Activated T-cell treated with anti-CD3 and anti-CD28 coated beads for 48 hours (primary cell): ENCODE measurements at regions not wholly inside any gene's neighbourhood (a gene's known extent, or its start where the extent isn't known, plus 50 kb on each side); places are given as distances from the start of the nearest gene placed in this dataset.

ENCODE experiments used
- DNase-seq: peaks from one replicate; pipeline ENCODE4 v3.0.0-alpha.2; 2020; ENCODE audit warnings: low read depth

GRCh38 chr4:26020083-26020668, 106.2 kb downstream of the SMIM20 start:
- no peak for DNase-seq

- DNase-seq, result no peak
Measured at GRCh38 chr4:26020881-26021280, 106.9 kb downstream of the SMIM20 start.

- no peak for DNase-seq
Measured at GRCh38 chr4:26021417-26022345, 107.7 kb downstream of the SMIM20 start.

DNA sequence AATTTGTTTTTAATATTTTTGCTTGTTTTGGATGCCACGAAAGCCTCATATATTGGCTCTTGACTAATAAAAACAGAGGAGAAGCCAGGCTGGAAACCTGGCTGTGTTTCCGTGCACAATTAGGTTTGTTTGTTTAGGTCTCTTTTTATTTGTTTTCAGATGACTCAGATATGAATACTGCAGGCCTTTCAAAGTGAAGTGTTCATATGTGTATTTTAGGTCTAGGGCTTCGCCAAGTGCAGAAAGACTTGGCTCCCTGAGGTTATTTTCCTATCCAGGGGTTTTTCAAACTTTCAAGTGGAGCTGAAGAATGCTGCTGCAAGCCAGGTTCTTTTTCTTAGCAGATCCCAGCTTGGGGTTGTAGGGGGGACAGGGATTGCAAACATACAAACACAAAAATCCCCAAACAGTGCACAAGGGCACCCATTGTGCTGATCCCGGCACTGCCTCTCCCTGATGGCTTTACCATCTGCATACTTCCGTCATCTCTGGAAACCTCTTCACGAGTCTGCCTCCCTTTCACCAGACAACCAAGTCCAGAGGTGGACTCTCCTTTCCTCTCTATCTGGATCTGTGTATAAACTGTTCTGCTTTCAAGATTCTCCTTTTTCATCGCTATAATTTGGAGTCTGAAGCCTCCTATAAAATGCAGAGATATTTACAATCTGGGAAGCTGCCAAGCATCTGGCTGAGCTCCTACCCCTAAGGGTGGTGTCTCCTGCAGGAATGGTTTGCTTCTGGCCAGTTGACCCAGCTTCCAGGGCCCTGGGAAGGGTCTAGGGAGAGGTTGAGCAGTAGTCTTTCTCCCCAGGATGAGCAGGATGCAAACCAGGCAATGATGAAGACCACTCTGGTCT, 108.6 kb downstream of the SMIM20 start:
- no peak for DNase-seq

- no peak for DNase-seq
Measured at GRCh38 chr4:26023203-26023972, 109.4 kb downstream of the SMIM20 start.

DNA sequence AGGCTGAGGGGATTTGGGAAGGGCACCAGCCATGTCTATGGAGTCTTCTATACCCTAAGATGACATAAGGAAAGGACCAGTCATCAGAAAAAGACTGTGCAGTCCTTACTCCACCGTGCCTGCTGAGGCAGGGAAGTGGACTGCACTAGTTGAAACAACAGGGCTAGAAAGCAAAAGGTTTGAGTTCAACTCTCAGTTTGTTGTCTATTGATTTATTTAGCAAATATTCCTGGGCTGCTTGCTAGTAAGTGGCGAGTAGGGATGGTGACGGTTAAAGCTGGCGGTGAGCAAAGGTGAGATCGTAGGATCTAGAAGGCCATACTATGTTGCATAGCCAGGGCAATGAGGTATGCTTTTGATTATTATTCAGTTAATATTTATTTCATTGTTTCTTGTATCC, 110.1 kb downstream of the SMIM20 start:
- no peak for DNase-seq

GRCh38 chr4:26028133-26028792, 114.2 kb downstream of the SMIM20 start:
- no peak for DNase-seq

GRCh38 chr4:26028793-26029567, 115.0 kb downstream of the SMIM20 start:
- peak; percentile 79 for DNase-seq

GRCh38 chr4:26029568-26030131, 115.6 kb downstream of the SMIM20 start:
- DNase-seq, result no peak

DNA sequence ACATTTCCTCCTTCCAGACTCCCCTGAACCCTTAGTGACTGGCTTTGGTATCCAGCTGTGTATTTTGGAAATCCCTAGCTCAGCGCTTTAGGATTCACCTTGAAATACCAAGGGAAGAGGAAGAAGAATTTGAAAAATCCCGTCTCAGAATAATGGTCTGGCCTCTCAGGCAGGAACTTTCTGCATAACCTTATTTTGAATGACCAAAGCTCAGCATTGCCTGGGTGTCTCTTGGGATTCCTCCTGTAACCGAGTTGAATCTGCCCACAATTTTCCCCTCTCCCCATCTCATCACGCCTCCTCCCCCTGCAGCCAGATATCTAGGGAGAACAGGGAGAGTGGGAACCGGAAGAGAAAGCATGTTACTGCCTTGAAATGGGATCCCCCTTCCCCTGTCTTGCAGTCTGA, 116.2 kb downstream of the SMIM20 start:
- no peak for DNase-seq

GRCh38 chr4:26030780-26031179, 116.8 kb downstream of the SMIM20 start:
- no peak for DNase-seq

DNA sequence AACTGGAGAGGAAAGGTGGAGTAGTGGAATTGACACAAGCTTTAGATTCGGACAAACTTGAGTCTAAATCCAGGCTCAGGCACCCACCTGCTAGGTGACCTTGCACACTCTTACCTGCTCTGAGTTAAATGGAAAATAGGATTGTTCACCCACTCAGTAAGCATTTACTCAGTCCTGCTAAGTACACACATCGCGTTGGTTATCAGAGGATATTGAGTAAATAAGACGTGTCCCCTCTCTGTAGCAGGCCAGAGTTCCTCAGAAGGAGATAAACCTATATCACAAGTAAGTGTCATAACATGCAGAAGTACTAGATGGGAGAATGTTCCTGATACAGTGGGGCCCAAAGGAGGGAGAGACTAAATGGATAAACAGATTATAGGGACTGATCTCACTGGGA, 117.7 kb downstream of the SMIM20 start:
- DNase-seq, result no peak

DNA sequence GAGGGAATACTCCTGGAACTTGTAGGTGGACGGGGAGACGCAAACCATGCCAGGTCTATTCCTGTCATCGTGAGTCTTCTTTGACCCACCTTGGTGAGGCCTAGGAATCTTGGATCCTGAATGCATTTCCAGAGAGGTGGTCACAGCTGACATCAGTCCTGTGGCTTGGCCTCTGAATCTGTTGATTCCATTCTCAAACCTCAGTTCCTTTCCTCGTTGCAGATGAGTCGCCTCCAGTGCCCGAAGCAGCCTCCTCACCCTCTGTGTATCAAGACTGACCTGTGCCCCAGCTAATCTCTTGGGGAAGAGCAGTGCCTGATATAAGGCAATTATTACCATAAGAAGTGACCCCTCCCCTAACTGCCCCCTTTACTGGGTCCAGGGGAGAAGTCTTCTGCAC, 118.1 kb downstream of the SMIM20 start:
- no peak for DNase-seq

GRCh38 chr4:26032630-26033317, 118.8 kb downstream of the SMIM20 start:
- no peak for DNase-seq

GRCh38 chr4:26033389-26033788, 119.4 kb downstream of the SMIM20 start:
- DNase-seq, result no peak

GRCh38 chr4:26034849-26035248, 120.8 kb downstream of the SMIM20 start:
- DNase-seq, result no peak

DNA sequence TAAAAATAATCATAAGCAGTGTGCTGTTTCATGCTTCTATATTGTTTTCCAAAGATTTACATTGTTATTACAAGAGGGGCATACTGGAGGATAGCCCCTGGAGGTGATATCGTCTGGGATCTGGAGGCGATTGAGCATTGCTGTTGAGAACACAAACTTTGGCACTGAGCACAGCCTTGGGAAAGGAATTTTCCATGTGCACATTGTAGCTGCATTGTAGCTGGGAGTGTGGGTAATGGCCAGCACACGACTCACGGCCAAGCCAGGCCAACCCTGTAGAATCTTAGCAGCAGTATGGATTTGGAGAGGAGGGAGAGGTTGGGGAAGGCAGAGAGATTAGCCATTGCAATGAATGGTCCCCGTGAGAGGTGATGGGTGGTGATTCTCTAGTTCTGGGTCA, 121.9 kb downstream of the SMIM20 start:
- DNase-seq, result no peak

- DNase-seq, result no peak
Measured at GRCh38 chr4:26039639-26040359, 125.8 kb downstream of the SMIM20 start.

GRCh38 chr4:26044524-26044923, 130.5 kb downstream of the SMIM20 start:
- no peak for DNase-seq
